HepG2 (cell line): ENCODE measurements at regions not wholly inside any gene's neighbourhood (a gene's known extent, or its start where the extent isn't known, plus 50 kb on each side); places are given as distances from the start of the nearest gene placed in this dataset.

Experiments
- ATAC-seq: fragments of 200-7000 bp; cut with Tn5 transposase; 3 replicates; pipeline ENCODE4 v1.9.1; 2020; ENCODE audit warnings: mild to moderate bottlenecking, moderate library complexity
- BruUV-seq: library from RNA; stranded (reverse); fragments of 400-500 nt; replicated peaks from 2 replicates; lab custom pipeline; 2021; lab: Mats Ljungman, UMichigan
- CTCF ChIA-PET: fragments of 300-600 bp; formaldehyde crosslinking; extraction: SDS; loops from one replicate; lab custom pipeline; 2021; ENCODE audit warnings: low total read pairs, inconsistent platforms, low intra/inter-chr PET ratio; lab: Yijun Ruan, JAX
- POLR2A ChIA-PET: fragments of 350-600 bp; sonication (Branson Sonifier 250); formaldehyde crosslinking; loops from one replicate; lab custom pipeline; 2020; ENCODE audit warnings: antibody characterized with exemption, inconsistent platforms; lab: Yijun Ruan, JAX
- DNase-seq: peaks from one replicate; pipeline ENCODE4 v3.0.0-alpha.2; 2015; ENCODE audit warnings: low spot score
- FAIRE-seq: peaks from 3 replicates; lab custom pipeline; 2011; peaks lifted over from hg19 to GRCh38; lab: Jason Lieb, UNC
- H2AFZ ChIP-seq: one replicate; pipeline ENCODE4 v1.6.1; 2011; ENCODE audit warnings: low read length, inconsistent platforms
- H3K27ac ChIP-seq: fragments of 300-600 bp; 3 replicates; pipeline ENCODE4 v1.8.0; 2011; ENCODE audit warnings: mixed run types, mild to moderate bottlenecking, mixed read lengths, low read length, inconsistent platforms; ENCODE audit not compliant: insufficient read depth; ENCODE audit errors: extremely low read length
- H3K27me3 ChIP-seq, 2 experiments: fragments of 200-600 bp in 1 of 2; 2 replicates in 1 of 2; 3 replicates in 1 of 2; pipeline versions ENCODE4 v1.6.0 to v1.8.0; 2011; ENCODE audit warnings: low read length in 2 of 2, mild to moderate bottlenecking in 2 of 2, moderate library complexity in 2 of 2, inconsistent platforms in 1 of 2; ENCODE audit not compliant: insufficient read depth in 2 of 2, control insufficient read depth in 1 of 2
- H3K36me3 ChIP-seq, 2 experiments: fragments of 200-600 bp in 1 of 2; replicated peaks in 1 of 2; 2 replicates in 1 of 2; 3 replicates in 1 of 2; pipeline versions ENCODE4 v1.5.1 to v1.8.0; 2011; ENCODE audit warnings: low read length in 2 of 2, inconsistent platforms in 1 of 2; ENCODE audit not compliant: insufficient read depth in 2 of 2, control insufficient read depth in 1 of 2
- H3K4me1 ChIP-seq: 2 replicates; pipeline ENCODE4 v1.5.1; 2012; ENCODE audit warnings: low read length, inconsistent platforms; ENCODE audit not compliant: insufficient read depth
- H3K4me2 ChIP-seq: 2 replicates; pipeline ENCODE4 v1.6.0; 2011; ENCODE audit warnings: low read depth, low read length, inconsistent platforms
- H3K4me3 ChIP-seq, 3 experiments: fragments of 200-600 bp in 1 of 3; sonication (generic), shearing (Covaris generic) in 1 of 3; replicated peaks in 1 of 3; 2 replicates each; pipeline ENCODE4 v1.5.1; 2011 to 2016; ENCODE audit warnings: low read length in 3 of 3, inconsistent platforms in 2 of 3, low read depth in 2 of 3, mild to moderate bottlenecking in 2 of 3, control low read depth in 1 of 3, mixed read lengths in 1 of 3; ENCODE audit not compliant: insufficient read depth in 1 of 3
- H3K79me2 ChIP-seq: one replicate; pipeline ENCODE4 v1.6.1; 2011; ENCODE audit warnings: low read length, inconsistent platforms; ENCODE audit not compliant: insufficient read depth
- H3K9ac ChIP-seq: 2 replicates; pipeline ENCODE4 v1.6.0; 2011; ENCODE audit warnings: mild to moderate bottlenecking, low read depth, low read length, inconsistent platforms; ENCODE audit not compliant: insufficient read depth
- H3K9me3 ChIP-seq: 2 replicates; pipeline ENCODE4 v1.5.1; 2012; ENCODE audit warnings: mild to moderate bottlenecking, low read length
- H4K20me1 ChIP-seq: 2 replicates; pipeline ENCODE4 v1.6.0; 2011; ENCODE audit warnings: inconsistent platforms, mild to moderate bottlenecking, low read length, moderate library complexity; ENCODE audit not compliant: insufficient read depth
- ATF5 ChIP-seq: sonication (generic); formaldehyde crosslinking; IDR thresholded peaks from 2 replicates; pipeline ENCODE4 v1.4.0; 2020; ENCODE audit warnings: mild to moderate bottlenecking, low read depth, missing genetic modification reagents
- NFYC ChIP-seq: IDR thresholded peaks from 2 replicates; pipeline ENCODE4 v1.6.1; 2016; ENCODE audit warnings: missing genetic modification reagents, missing compliant biosample characterization
- NR2F6 ChIP-seq, 2 experiments: IDR thresholded peaks; 2 replicates each; pipeline ENCODE4 v1.6.1; 2016; ENCODE audit warnings: antibody characterized with exemption in 1 of 2, mild to moderate bottlenecking in 1 of 2
- SMAD9 ChIP-seq: sonication (generic); formaldehyde crosslinking; IDR thresholded peaks from 2 replicates; pipeline ENCODE4 v1.5.1; 2020; ENCODE audit warnings: mild to moderate bottlenecking, missing genetic modification reagents
- ZNF318 ChIP-seq: sonication (generic); formaldehyde crosslinking; IDR thresholded peaks from 2 replicates; pipeline ENCODE4 v1.4.0; 2020; ENCODE audit warnings: mild to moderate bottlenecking, missing genetic modification reagents
- ZNF564 ChIP-seq: sonication (generic); formaldehyde crosslinking; IDR thresholded peaks from 2 replicates; pipeline ENCODE4 v1.8.1; 2023; ENCODE audit warnings: mild to moderate bottlenecking, missing genetic modification reagents
- ZNF652 ChIP-seq: IDR thresholded peaks from 2 replicates; pipeline ENCODE4 v1.6.1; 2016; ENCODE audit warnings: low read depth, borderline replicate concordance
- WGBS: methylation state at CpG from one replicate; pipeline ENCODE4 v1.1.6; 2017; ENCODE audit warnings: low lambda C conversion rate; 5-methylcytosine and 5-hydroxymethylcytosine counted together
- in situ Hi-C: cut with HindIII; loops from 2 replicates; pipeline ENCODE4 v1.10.0; 2017; ENCODE audit warnings: low pct_unique_long_range_greater_than_20kb; ENCODE audit not compliant: extremely low pct_ligation_motif_present
- intact Hi-C: fragments of 100-400 bp; cut with micrococcal nuclease; formaldehyde crosslinking; loops from one replicate; pipeline ENCODE4 v1.10.0; 2022; ENCODE audit not compliant: unreplicated experiment
- TF ChIP-seq, protein P1 (sequence below): sonication (generic); formaldehyde crosslinking; IDR thresholded peaks from 2 replicates; pipeline ENCODE4 v1.5.0; 2020; ENCODE audit warnings: mild to moderate bottlenecking, missing genetic modification reagents, moderate library complexity
- TF ChIP-seq, protein P2 (sequence below): sonication (generic); formaldehyde crosslinking; conservative IDR thresholded peaks from 2 replicates; pipeline ENCODE4 v1.4.0; 2020; ENCODE audit warnings: mild to moderate bottlenecking, missing genetic modification reagents, moderate library complexity

DNA sequence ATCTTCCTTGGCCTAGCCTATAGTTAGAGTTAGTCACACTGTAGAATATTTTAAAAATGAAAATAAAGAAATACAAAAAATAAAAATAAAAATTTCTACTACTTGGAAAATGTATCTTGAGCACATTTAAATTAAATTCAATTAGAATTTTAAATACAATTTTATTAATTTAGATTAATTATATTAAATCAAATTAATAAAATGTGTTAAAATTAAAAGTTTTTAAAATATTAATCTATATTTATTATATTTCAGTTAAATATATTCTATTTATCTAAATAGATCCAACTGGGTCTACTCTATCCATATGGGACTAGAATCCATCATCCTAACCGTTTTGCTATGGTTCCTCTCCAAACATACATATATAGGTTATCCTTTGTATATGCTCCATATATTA, 588.3 kb upstream of the TMPRSS15 start:
- CTCF ChIA-PET: no interaction called here
- Histone ChIP-seq H4K20me1 (no peaks in the 10 kb centered on the region), H3K9me3 (peaks cover 69% of the 10 kb centered on the region), H3K27me3 (no peaks in the 10 kb centered on the region), H3K4me1 (no peaks in the 10 kb centered on the region), H3K4me3 (no peak overlapping the region), H3K4me2 (no peak overlapping the region), H3K36me3 (no peaks in the 10 kb centered on the region), H2AFZ (no peak overlapping the region), H3K79me2 (no peaks in the 10 kb centered on the region), H3K9ac (no peak overlapping the region), H3K27ac (no peak overlapping the region)
- ATAC-seq (no peak), FAIRE-seq (no peak), DNase-seq (no peak)
- TF ChIP-seq, protein P1, sequence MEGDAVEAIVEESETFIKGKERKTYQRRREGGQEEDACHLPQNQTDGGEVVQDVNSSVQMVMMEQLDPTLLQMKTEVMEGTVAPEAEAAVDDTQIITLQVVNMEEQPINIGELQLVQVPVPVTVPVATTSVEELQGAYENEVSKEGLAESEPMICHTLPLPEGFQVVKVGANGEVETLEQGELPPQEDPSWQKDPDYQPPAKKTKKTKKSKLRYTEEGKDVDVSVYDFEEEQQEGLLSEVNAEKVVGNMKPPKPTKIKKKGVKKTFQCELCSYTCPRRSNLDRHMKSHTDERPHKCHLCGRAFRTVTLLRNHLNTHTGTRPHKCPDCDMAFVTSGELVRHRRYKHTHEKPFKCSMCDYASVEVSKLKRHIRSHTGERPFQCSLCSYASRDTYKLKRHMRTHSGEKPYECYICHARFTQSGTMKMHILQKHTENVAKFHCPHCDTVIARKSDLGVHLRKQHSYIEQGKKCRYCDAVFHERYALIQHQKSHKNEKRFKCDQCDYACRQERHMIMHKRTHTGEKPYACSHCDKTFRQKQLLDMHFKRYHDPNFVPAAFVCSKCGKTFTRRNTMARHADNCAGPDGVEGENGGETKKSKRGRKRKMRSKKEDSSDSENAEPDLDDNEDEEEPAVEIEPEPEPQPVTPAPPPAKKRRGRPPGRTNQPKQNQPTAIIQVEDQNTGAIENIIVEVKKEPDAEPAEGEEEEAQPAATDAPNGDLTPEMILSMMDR (CRISPR knock-in tag): no peak
- no peak for TF ChIP-seq ATF5
- no peak for TF ChIP-seq ZNF564
- TF ChIP-seq SMAD9: no peak
- no peak for TF ChIP-seq ZNF652
- TF ChIP-seq, protein P2, sequence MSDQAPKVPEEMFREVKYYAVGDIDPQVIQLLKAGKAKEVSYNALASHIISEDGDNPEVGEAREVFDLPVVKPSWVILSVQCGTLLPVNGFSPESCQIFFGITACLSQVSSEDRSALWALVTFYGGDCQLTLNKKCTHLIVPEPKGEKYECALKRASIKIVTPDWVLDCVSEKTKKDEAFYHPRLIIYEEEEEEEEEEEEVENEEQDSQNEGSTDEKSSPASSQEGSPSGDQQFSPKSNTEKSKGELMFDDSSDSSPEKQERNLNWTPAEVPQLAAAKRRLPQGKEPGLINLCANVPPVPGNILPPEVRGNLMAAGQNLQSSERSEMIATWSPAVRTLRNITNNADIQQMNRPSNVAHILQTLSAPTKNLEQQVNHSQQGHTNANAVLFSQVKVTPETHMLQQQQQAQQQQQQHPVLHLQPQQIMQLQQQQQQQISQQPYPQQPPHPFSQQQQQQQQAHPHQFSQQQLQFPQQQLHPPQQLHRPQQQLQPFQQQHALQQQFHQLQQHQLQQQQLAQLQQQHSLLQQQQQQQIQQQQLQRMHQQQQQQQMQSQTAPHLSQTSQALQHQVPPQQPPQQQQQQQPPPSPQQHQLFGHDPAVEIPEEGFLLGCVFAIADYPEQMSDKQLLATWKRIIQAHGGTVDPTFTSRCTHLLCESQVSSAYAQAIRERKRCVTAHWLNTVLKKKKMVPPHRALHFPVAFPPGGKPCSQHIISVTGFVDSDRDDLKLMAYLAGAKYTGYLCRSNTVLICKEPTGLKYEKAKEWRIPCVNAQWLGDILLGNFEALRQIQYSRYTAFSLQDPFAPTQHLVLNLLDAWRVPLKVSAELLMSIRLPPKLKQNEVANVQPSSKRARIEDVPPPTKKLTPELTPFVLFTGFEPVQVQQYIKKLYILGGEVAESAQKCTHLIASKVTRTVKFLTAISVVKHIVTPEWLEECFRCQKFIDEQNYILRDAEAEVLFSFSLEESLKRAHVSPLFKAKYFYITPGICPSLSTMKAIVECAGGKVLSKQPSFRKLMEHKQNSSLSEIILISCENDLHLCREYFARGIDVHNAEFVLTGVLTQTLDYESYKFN (CRISPR knock-in tag): no peak
- no peak for TF ChIP-seq NFYC (CRISPR knock-in tag)
- no peak for TF ChIP-seq NR2F6 (IDR thresholded peaks at IDR 0.05)
- TF ChIP-seq NR2F6 (CRISPR knock-in tag; IDR thresholded peaks at IDR 0.05): no peak
- TF ChIP-seq ZNF318: no peak
- POLR2A ChIA-PET: no interaction called here
- in situ Hi-C loops (no loop called here), intact Hi-C loops (no loop called here)
- 2% methylated on average over 1 of the region's 1 CpG for WGBS
- no TSS peak for BruUV-seq
